Stimulated activated CD4-positive, alpha-beta T cell treated with anti-CD3 and anti-CD28 coated beads, Interleukin-15, amount 100 ng/mL, for 24 hours (primary cell): ENCODE measurements at regions not wholly inside any gene's neighbourhood (a gene's known extent, or its start where the extent isn't known, plus 50 kb on each side); places are given as distances from the start of the nearest gene placed in this dataset.

Source experiments
- DNase-seq: peaks from one replicate; pipeline ENCODE4 v3.0.0-alpha.2; 2020

- DNase-seq = no peak
Observed at GRCh38 chr6:144585217-144585814, 300.2 kb downstream of the UTRN start.

- no peak for DNase-seq
Observed at GRCh38 chr6:144586986-144587385, 301.9 kb downstream of the UTRN start.

GRCh38 chr6:144588697-144589325 lies 303.7 kb downstream of the UTRN start:
- no peak for DNase-seq

GRCh38 chr6:144590532-144590931 lies 305.4 kb downstream of the UTRN start:
- no peak for DNase-seq

GRCh38 chr6:144593392-144593791 lies 308.3 kb downstream of the UTRN start:
- DNase-seq = no peak

GRCh38 chr6:144594585-144594984 lies 309.4 kb downstream of the UTRN start:
- DNase-seq = no peak

GRCh38 chr6:144595266-144595665 lies 310.1 kb downstream of the UTRN start:
- DNase-seq = no peak

GRCh38 chr6:144597511-144597910 lies 312.4 kb downstream of the UTRN start:
- DNase-seq = no peak

- no peak for DNase-seq
Observed at GRCh38 chr6:144599615-144600014, 314.5 kb downstream of the UTRN start.

GRCh38 chr6:144601221-144601620 lies 316.1 kb downstream of the UTRN start:
- DNase-seq = no peak

- DNase-seq = no peak
Observed at GRCh38 chr6:144602523-144603180, 317.5 kb downstream of the UTRN start.

GRCh38 chr6:144606083-144606482 lies 320.9 kb downstream of the UTRN start:
- no peak for DNase-seq

GRCh38 chr6:144607998-144608735 lies 323.0 kb downstream of the UTRN start:
- no peak for DNase-seq

GRCh38 chr6:144612811-144613210 lies 327.7 kb downstream of the UTRN start:
- no peak for DNase-seq

GRCh38 chr6:144613859-144614258 lies 328.7 kb downstream of the UTRN start:
- no peak for DNase-seq

- DNase-seq = no peak
Observed at GRCh38 chr6:144615870-144616269, 330.7 kb downstream of the UTRN start.

- no peak for DNase-seq
Observed at GRCh38 chr6:144617191-144617590, 332.1 kb downstream of the UTRN start.

GRCh38 chr6:144617708-144618107 lies 332.6 kb downstream of the UTRN start:
- no peak for DNase-seq

GRCh38 chr6:144619966-144620365 lies 334.8 kb downstream of the UTRN start:
- DNase-seq = no peak

- DNase-seq = no peak
Observed at GRCh38 chr6:144621332-144621731, 336.2 kb downstream of the UTRN start.

- DNase-seq = no peak
Observed at GRCh38 chr6:144624246-144624645, 339.1 kb downstream of the UTRN start.

GRCh38 chr6:144624716-144625115 lies 339.6 kb downstream of the UTRN start:
- DNase-seq = no peak

- DNase-seq = no peak
Observed at GRCh38 chr6:144630857-144631256, 345.7 kb downstream of the UTRN start.

GRCh38 chr6:144632266-144632665 lies 347.1 kb downstream of the UTRN start:
- no peak for DNase-seq
